ENCODE measurements at regions not wholly inside any gene's neighbourhood (a gene's known extent, or its start where the extent isn't known, plus 50 kb on each side); places are given as distances from the start of the nearest gene placed in this dataset.

- intact Hi-C loops (cut with DNase I): no loop called here
- no peaks in the 10 kb centered on the region for H3K4me1 ChIP-seq
- no peak for TF ChIP-seq CTCF (IDR thresholded peaks at IDR 0.05)
- TF ChIP-seq POLR2A (IDR thresholded peaks at IDR 0.05): no peak
These were observed 469.8 kb downstream of the IGSF11 start for GRCh38 chr3:118564800-118565199.

DNA sequence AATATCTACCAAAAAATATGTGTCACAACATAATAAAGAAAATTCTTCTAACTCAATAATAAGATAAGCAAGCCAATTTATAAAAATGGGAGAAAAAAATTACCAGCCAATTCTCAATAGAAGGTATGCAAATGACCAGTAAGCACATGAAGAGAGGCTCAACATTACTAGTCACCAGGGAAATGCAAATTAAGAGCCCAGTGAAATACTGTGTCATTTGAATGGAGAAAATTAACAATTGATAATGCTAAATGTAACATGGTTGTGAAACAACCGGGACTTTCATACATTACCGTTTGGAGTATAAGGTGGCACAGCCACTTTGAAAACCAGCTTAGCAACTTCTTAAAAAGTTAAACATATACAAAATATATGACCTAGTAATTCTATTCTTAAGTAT lies 460.7 kb downstream of the IGSF11 start:
- no peak for DNase-seq
- intact Hi-C loops (cut with DNase I): no loop called here
- H3K4me3 ChIP-seq (replicated peaks in 1 of 3): no peak overlapping the region
- no peaks in the 10 kb centered on the region for H3K27me3 ChIP-seq
- no peaks in the 10 kb centered on the region for H3K9me3 ChIP-seq
- TF ChIP-seq CTCF (IDR thresholded peaks at IDR 0.05) (no peak), POLR2A (IDR thresholded peaks at IDR 0.05) (no peak)
- 65 to 67% methylated on average over 2 of the region's 2 CpGs for WGBS, 2 donors
- H3K27ac ChIP-seq: no peak overlapping the region
- H3K36me3 ChIP-seq: no peaks in the 10 kb centered on the region
- no peaks in the 10 kb centered on the region for H3K4me1 ChIP-seq

More at GRCh38 chr3:118564800-118565199, 469.8 kb downstream of the IGSF11 start:
- no peaks in the 10 kb centered on the region for H3K27me3 ChIP-seq
- no peak for DNase-seq
- no peaks in the 10 kb centered on the region for H3K9me3 ChIP-seq
- no peak overlapping the region for H3K4me3 ChIP-seq (replicated peaks in 1 of 3)
- H3K36me3 ChIP-seq: no peaks in the 10 kb centered on the region
- H3K27ac ChIP-seq: no peak overlapping the region

DNA sequence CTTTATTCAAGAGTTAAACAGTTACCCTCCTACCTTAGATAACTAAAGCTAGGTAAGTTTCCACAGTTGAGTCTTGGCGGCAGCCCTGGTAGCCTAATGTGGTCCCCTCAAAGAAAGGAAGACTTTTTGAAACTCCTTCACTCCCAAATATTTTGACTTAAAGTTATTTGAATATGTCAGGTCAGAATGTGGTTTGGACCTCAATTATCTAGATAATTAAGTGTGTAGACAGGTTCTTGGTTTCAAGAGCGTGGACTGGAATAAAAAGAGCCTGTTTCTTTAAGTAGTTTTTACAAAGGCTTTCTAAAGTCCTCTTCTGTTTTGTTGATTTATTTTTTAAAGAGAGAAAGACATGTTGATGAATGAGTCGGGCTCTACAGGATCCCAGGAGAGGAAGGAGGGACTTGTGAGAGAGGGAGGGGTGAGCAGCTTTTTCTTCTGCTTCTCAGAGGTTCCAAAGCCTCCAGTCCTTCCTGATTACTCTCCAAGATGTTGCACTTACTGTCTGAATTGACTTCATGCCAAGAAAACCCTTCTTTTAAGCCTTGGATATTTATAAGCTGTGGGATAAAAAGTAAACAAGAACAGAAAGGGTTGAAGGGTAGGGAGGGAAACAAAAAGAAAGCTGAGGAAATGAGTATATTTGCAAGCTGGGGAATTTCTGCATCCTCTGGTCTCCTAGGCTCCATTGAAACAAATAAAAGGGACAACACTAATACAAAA lies 457.4 kb downstream of the IGSF11 start:
- intact Hi-C loops (cut with DNase I): no loop called here
- Histone ChIP-seq H3K4me3 (replicated peaks in 1 of 3) (no peak overlapping the region), H3K27ac (no peak overlapping the region), H3K27me3 (no peaks in the 10 kb centered on the region), H3K36me3 (no peaks in the 10 kb centered on the region), H3K4me1 (no peaks in the 10 kb centered on the region), H3K9me3 (no peaks in the 10 kb centered on the region)
- no peak for DNase-seq
- TF ChIP-seq POLR2A (IDR thresholded peaks at IDR 0.05) (no peak), CTCF (IDR thresholded peaks at IDR 0.05) (no peak)
- WGBS, 2 donors: 48 to 50% methylated on average over 3 of the region's 3 CpGs

GRCh38 chr3:118578559-118578958 lies 456.1 kb downstream of the IGSF11 start:
- H3K36me3 ChIP-seq: no peaks in the 10 kb centered on the region
- no peak overlapping the region for H3K4me3 ChIP-seq (replicated peaks in 1 of 3)
- no peaks in the 10 kb centered on the region for H3K4me1 ChIP-seq
- H3K27me3 ChIP-seq: no peaks in the 10 kb centered on the region
- intact Hi-C loops (cut with DNase I): no loop called here
- H3K27ac ChIP-seq: no peak overlapping the region
- no peaks in the 10 kb centered on the region for H3K9me3 ChIP-seq
- WGBS, 2 donors: 81 to 87% methylated on average over 6 of the region's 6 CpGs
- TF ChIP-seq POLR2A (IDR thresholded peaks at IDR 0.05) (no peak), CTCF (IDR thresholded peaks at IDR 0.05) (no peak)
- DNase-seq: no peak

- H3K9me3 ChIP-seq: no peaks in the 10 kb centered on the region
- no peaks in the 10 kb centered on the region for H3K27me3 ChIP-seq
- H3K4me1 ChIP-seq: no peaks in the 10 kb centered on the region
- WGBS, 2 donors: 29 to 43% methylated on average over 2 of the region's 2 CpGs
- no peak for TF ChIP-seq POLR2A (IDR thresholded peaks at IDR 0.05)
- no peak for TF ChIP-seq CTCF (IDR thresholded peaks at IDR 0.05)
- no peak overlapping the region for H3K4me3 ChIP-seq (replicated peaks in 1 of 3)
- no peaks in the 10 kb centered on the region for H3K36me3 ChIP-seq
- DNase-seq: no peak
- no peak overlapping the region for H3K27ac ChIP-seq
- intact Hi-C loops (cut with DNase I): no loop called here
These were observed 447.5 kb downstream of the IGSF11 start for GRCh38 chr3:118587037-118587741.

Measured in thyroid gland (tissue), 4 donors.